WTC11 (cell line): ENCODE measurements at regions not wholly inside any gene's neighbourhood (a gene's known extent, or its start where the extent isn't known, plus 50 kb on each side); places are given as distances from the start of the nearest gene placed in this dataset.

ENCODE experiments used
- ATAC-seq: fragments of 200-7000 bp; cut with Tn5 transposase; 2 replicates; pipeline ENCODE4 v1.10.0; 2021; ENCODE audit warnings: mild to moderate bottlenecking, moderate library complexity
- CTCF ChIA-PET: fragments of 300-600 bp; sonication (Branson Sonifier 250); formaldehyde crosslinking; loops from one replicate; lab custom pipeline; 2021; ENCODE audit warnings: antibody characterized with exemption; lab: Charles Lee
- POLR2A ChIA-PET: fragments of 350-600 bp; sonication (Branson Sonifier 250); formaldehyde crosslinking; loops from one replicate; lab custom pipeline; 2021; ENCODE audit warnings: antibody characterized with exemption; lab: Charles Lee
- DNase-seq: peaks from one replicate; pipeline ENCODE4 v3.0.0; 2021; ENCODE audit warnings: low spot score
- H3K27ac Mint-ChIP-seq: 2 replicates; pipeline ENCODE4 v1.8.0; 2021; ENCODE audit warnings: mixed read lengths
- H3K27me3 Mint-ChIP-seq: 2 replicates; pipeline ENCODE4 v1.8.0; 2021; ENCODE audit warnings: low read depth, mild to moderate bottlenecking, moderate library complexity, mixed read lengths
- H3K36me3 Mint-ChIP-seq: 2 replicates; pipeline ENCODE4 v1.8.0; 2021; ENCODE audit warnings: mixed read lengths
- H3K4me1 Mint-ChIP-seq: 2 replicates; pipeline ENCODE4 v1.8.0; 2022; ENCODE audit warnings: mixed read lengths
- H3K4me3 Mint-ChIP-seq: 2 replicates; pipeline ENCODE4 v1.8.0; 2021; ENCODE audit warnings: mild to moderate bottlenecking, moderate library complexity, mixed read lengths
- H3K9me3 Mint-ChIP-seq: 2 replicates; pipeline ENCODE4 v1.8.0; 2021; ENCODE audit warnings: mixed read lengths
- ARID4B ChIP-seq: sonication (generic); formaldehyde crosslinking; IDR thresholded peaks from 2 replicates; pipeline ENCODE4 v1.8.0; 2023; ENCODE audit warnings: missing genetic modification reagents, mild to moderate bottlenecking, borderline replicate concordance
- ATF6 ChIP-seq: sonication (generic); formaldehyde crosslinking; IDR thresholded peaks from 2 replicates; pipeline ENCODE4 v1.8.1; 2023; ENCODE audit warnings: mild to moderate bottlenecking, missing genetic modification reagents
- CDX4 ChIP-seq: fragments of 250-450 bp; sonication (Bioruptor Pico); IDR thresholded peaks from 2 replicates; pipeline ENCODE4 v1.9.0; 2021; ENCODE audit warnings: moderate library complexity, mild to moderate bottlenecking, inconsistent platforms, borderline replicate concordance
- E2F1 ChIP-seq: sonication (generic); formaldehyde crosslinking; IDR thresholded peaks from 2 replicates; pipeline ENCODE4 v1.8.0; 2022; ENCODE audit warnings: mild to moderate bottlenecking, missing genetic modification reagents
- E2F5 ChIP-seq: sonication (generic); formaldehyde crosslinking; IDR thresholded peaks from 2 replicates; pipeline ENCODE4 v1.8.1; 2022; ENCODE audit warnings: mild to moderate bottlenecking, moderate library complexity, missing genetic modification reagents
- FOXJ3 ChIP-seq: sonication (generic); formaldehyde crosslinking; IDR thresholded peaks from 2 replicates; pipeline ENCODE4 v1.9.0; 2021; ENCODE audit warnings: missing genetic modification reagents, mild to moderate bottlenecking, borderline replicate concordance
- GRHL2 ChIP-seq: fragments of 250-450 bp; sonication (Bioruptor Pico); IDR thresholded peaks from 2 replicates; pipeline ENCODE4 v1.8.0; 2022; ENCODE audit warnings: mild to moderate bottlenecking, moderate library complexity; ENCODE audit not compliant: insufficient replicate concordance, severe bottlenecking
- NFYB ChIP-seq: sonication (generic); formaldehyde crosslinking; conservative IDR thresholded peaks from 2 replicates; pipeline ENCODE4 v1.8.0; 2022; ENCODE audit warnings: low read depth, missing genetic modification reagents
- PRRX2 ChIP-seq: fragments of 250-450 bp; sonication (Bioruptor Pico); IDR thresholded peaks from 2 replicates; pipeline ENCODE4 v1.8.0; 2021; ENCODE audit warnings: mild to moderate bottlenecking
- RORB ChIP-seq: fragments of 250-450 bp; sonication (Bioruptor Pico); IDR thresholded peaks from 2 replicates; pipeline ENCODE4 v1.9.0; 2021; ENCODE audit warnings: mild to moderate bottlenecking
- SP1 ChIP-seq: sonication (generic); formaldehyde crosslinking; conservative IDR thresholded peaks from 2 replicates; pipeline ENCODE4 v1.8.1; 2022; ENCODE audit warnings: missing genetic modification reagents
- TCF7 ChIP-seq: sonication (generic); formaldehyde crosslinking; IDR thresholded peaks from 2 replicates; pipeline ENCODE4 v1.8.0; 2022; ENCODE audit warnings: mild to moderate bottlenecking, low read depth, missing genetic modification reagents, moderate library complexity
- ZNF121 ChIP-seq: sonication (generic); formaldehyde crosslinking; IDR thresholded peaks from 2 replicates; pipeline ENCODE4 v1.8.0; 2023; ENCODE audit warnings: missing genetic modification reagents
- ZNF232 ChIP-seq: sonication (generic); formaldehyde crosslinking; IDR thresholded peaks from 2 replicates; pipeline ENCODE4 v1.8.0; 2022; ENCODE audit warnings: mild to moderate bottlenecking, missing genetic modification reagents
- ZNF512 ChIP-seq: sonication (generic); formaldehyde crosslinking; IDR thresholded peaks from 2 replicates; pipeline ENCODE4 v1.8.1; 2022; ENCODE audit warnings: missing genetic modification reagents, borderline replicate concordance
- ZNF671 ChIP-seq: fragments of 250-450 bp; sonication (Bioruptor Pico); IDR thresholded peaks from 2 replicates; pipeline ENCODE4 v1.8.0; 2021; ENCODE audit warnings: mild to moderate bottlenecking
- ZSCAN18 ChIP-seq: fragments of 250-450 bp; sonication (Bioruptor Pico); IDR thresholded peaks from 2 replicates; pipeline ENCODE4 v2.1.2; 2022; ENCODE audit warnings: mild to moderate bottlenecking, moderate library complexity

GRCh38 chr18:3345885-3346284, 84.0 kb downstream of the MYL12B start (continued):
- TF ChIP-seq ARID4B (CRISPR knock-in tag) (no peak), E2F1 (CRISPR knock-in tag) (no peak), PRRX2 (no peak), ZNF121 (CRISPR knock-in tag) (no peak)

- no peak for DNase-seq
- H3K4me1 Mint-ChIP-seq, result peaks cover 20% of the 10 kb centered on the region
Observed at GRCh38 chr18:3346487-3346886, 84.6 kb downstream of the MYL12B start.

More at GRCh38 chr18:3346487-3346886, 84.6 kb downstream of the MYL12B start:
- Mint-ChIP-seq H3K27me3 (no peaks in the 10 kb centered on the region; the same call in 1 of the 2 replicates), H3K36me3 (peaks cover 7% of the 10 kb centered on the region), H3K4me3 (no peak overlapping the region), H3K9me3 (peaks cover 20% of the 10 kb centered on the region), H3K27ac (no peak overlapping the region)
- CTCF ChIA-PET, result no interaction called here
- ATAC-seq, result no peak
- TF ChIP-seq ZNF512 (CRISPR knock-in tag) (no peak), FOXJ3 (CRISPR knock-in tag) (no peak), GRHL2 (CRISPR knock-in tag) (no peak), TCF7 (CRISPR knock-in tag) (no peak), RORB (CRISPR knock-in tag) (no peak), NFYB (CRISPR knock-in tag) (no peak), ZSCAN18 (CRISPR knock-in tag) (no peak), ZNF671 (CRISPR knock-in tag) (no peak), ZNF232 (no peak), SP1 (CRISPR knock-in tag) (no peak), E2F5 (no peak), CDX4 (CRISPR knock-in tag) (no peak), ATF6 (CRISPR knock-in tag) (no peak)
- POLR2A ChIA-PET, result no interaction called here
